ENCODE measurements at regions not wholly inside any gene's neighbourhood (a gene's known extent, or its start where the extent isn't known, plus 50 kb on each side); places are given as distances from the start of the nearest gene placed in this dataset.

GRCh38 chr13:43985422-43986072, 105.8 kb downstream of the LACC1 start:
- CTCF ChIA-PET (ENCODE audit: unreplicated experiment), result no interaction called here

GRCh38 chr13:43986421-43986981, 106.8 kb downstream of the LACC1 start:
- no TSS peak for BruUV-seq (replicated peaks)
- no peaks in the 10 kb centered on the region for H3K79me2 ChIP-seq (ENCODE audit: insufficient read depth, low read depth, low read length)
- H3K9me2 ChIP-seq (ENCODE audit: insufficient read depth, low read length), result no peaks in the 10 kb centered on the region
- CTCF ChIA-PET (ENCODE audit: unreplicated experiment), result no interaction called here
- no peak for TF ChIP-seq CTCF (conservative IDR thresholded peaks at IDR 0.05; ENCODE audit: low read length)
- TF ChIP-seq EZH2phosphoT487 (IDR thresholded peaks at IDR 0.05; ENCODE audit: borderline replicate concordance, low read depth, low read length), result no peak
- no peak overlapping the region for H3K4me2 ChIP-seq (ENCODE audit: low read length)
- H3K27ac ChIP-seq (ENCODE audit: low read depth, low read length, poor library complexity, severe bottlenecking), result no peak overlapping the region
- no peaks in the 10 kb centered on the region for H3K4me1 ChIP-seq (ENCODE audit: insufficient read depth, low read length, poor library complexity, severe bottlenecking)
- POLR2A ChIA-PET, result interaction anchor here (0.7 kb wide), 1 partner anchor 14 kb away, joined by 3 read pairs; no protein-coding TSS in a partner anchor
- intact Hi-C loops (cut with micrococcal nuclease; ENCODE audit: unreplicated experiment), result no loop called here
- H3K36me3 ChIP-seq (ENCODE audit: insufficient read depth, low read length), result no peaks in the 10 kb centered on the region
- no peak overlapping the region for H2AFZ ChIP-seq (ENCODE audit: low read length)
- H3K9me3 ChIP-seq (ENCODE audit: low read length), result no peaks in the 10 kb centered on the region
- no peak for DNase-seq (ENCODE audit: low spot score)
- no peak overlapping the region for H3K4me3 ChIP-seq (ENCODE audit: low read depth, low read length, poor library complexity, severe bottlenecking)
- no peaks in the 10 kb centered on the region for H4K20me1 ChIP-seq (ENCODE audit: insufficient read depth, low read length)

More at GRCh38 chr13:43985422-43986072, 105.8 kb downstream of the LACC1 start:
- Histone ChIP-seq H3K27ac (ENCODE audit: low read depth, low read length, poor library complexity, severe bottlenecking) (no peak overlapping the region), H3K9me3 (ENCODE audit: low read length) (no peaks in the 10 kb centered on the region), H3K79me2 (ENCODE audit: insufficient read depth, low read depth, low read length) (no peaks in the 10 kb centered on the region), H3K36me3 (ENCODE audit: insufficient read depth, low read length) (no peaks in the 10 kb centered on the region), H4K20me1 (ENCODE audit: insufficient read depth, low read length) (no peaks in the 10 kb centered on the region), H2AFZ (ENCODE audit: low read length) (no peak overlapping the region), H3K9me2 (ENCODE audit: insufficient read depth, low read length) (no peaks in the 10 kb centered on the region), H3K4me2 (ENCODE audit: low read length) (no peak overlapping the region), H3K4me1 (ENCODE audit: insufficient read depth, low read length, poor library complexity, severe bottlenecking) (no peaks in the 10 kb centered on the region), H3K4me3 (ENCODE audit: low read depth, low read length, poor library complexity, severe bottlenecking) (no peak overlapping the region)
- intact Hi-C loops (cut with micrococcal nuclease; ENCODE audit: unreplicated experiment), result no loop called here
- no TSS peak for BruUV-seq (replicated peaks)
- POLR2A ChIA-PET, result no interaction called here
- no peak for DNase-seq (ENCODE audit: low spot score)
- TF ChIP-seq CTCF (conservative IDR thresholded peaks at IDR 0.05; ENCODE audit: low read length), result no peak
- no peak for TF ChIP-seq EZH2phosphoT487 (IDR thresholded peaks at IDR 0.05; ENCODE audit: borderline replicate concordance, low read depth, low read length)

DNA sequence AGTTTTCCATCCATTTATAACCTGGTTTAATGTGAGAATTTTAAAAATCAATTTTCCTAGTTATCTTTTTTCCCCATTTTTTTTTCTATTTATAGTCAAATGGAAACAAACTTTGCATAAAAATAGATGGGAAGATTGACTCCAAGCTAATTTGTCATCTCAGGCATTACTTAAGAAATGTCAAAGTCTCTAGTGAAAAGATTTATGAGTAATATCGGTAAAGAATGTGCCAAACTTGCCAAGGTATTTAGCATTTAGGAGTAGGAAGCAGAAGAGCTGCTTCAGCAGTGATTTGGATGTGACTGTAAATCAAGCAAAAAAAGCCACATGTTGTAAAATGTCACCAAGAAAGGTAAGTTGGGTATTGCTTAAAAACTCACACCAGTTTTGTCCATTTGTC, 108.6 kb downstream of the LACC1 start:
- ChIA-PET POLR2A (interaction anchor here (0.9 kb wide), 1 partner anchor 554 kb away, joined by 3 read pairs; no protein-coding TSS in a partner anchor), CTCF (ENCODE audit: unreplicated experiment) (no interaction called here)
- Histone ChIP-seq H3K9me2 (ENCODE audit: insufficient read depth, low read length) (no peaks in the 10 kb centered on the region), H3K4me2 (ENCODE audit: low read length) (no peak overlapping the region), H3K36me3 (ENCODE audit: insufficient read depth, low read length) (no peaks in the 10 kb centered on the region), H4K20me1 (ENCODE audit: insufficient read depth, low read length) (no peaks in the 10 kb centered on the region), H3K79me2 (ENCODE audit: insufficient read depth, low read depth, low read length) (no peaks in the 10 kb centered on the region), H3K27ac (ENCODE audit: low read depth, low read length, poor library complexity, severe bottlenecking) (no peak overlapping the region), H3K4me3 (ENCODE audit: low read depth, low read length, poor library complexity, severe bottlenecking) (no peak overlapping the region), H3K9me3 (ENCODE audit: low read length) (no peaks in the 10 kb centered on the region), H2AFZ (ENCODE audit: low read length) (no peak overlapping the region), H3K4me1 (ENCODE audit: insufficient read depth, low read length, poor library complexity, severe bottlenecking) (no peaks in the 10 kb centered on the region)
- no peak for DNase-seq (ENCODE audit: low spot score)
- intact Hi-C loops (cut with micrococcal nuclease; ENCODE audit: unreplicated experiment), result no loop called here
- TF ChIP-seq CTCF (conservative IDR thresholded peaks at IDR 0.05; ENCODE audit: low read length) (no peak), EZH2phosphoT487 (IDR thresholded peaks at IDR 0.05; ENCODE audit: borderline replicate concordance, low read depth, low read length) (no peak)
- no TSS peak for BruUV-seq (replicated peaks)

All from OCI-LY7 (cell line).